H1 (cell line): ENCODE measurements at regions not wholly inside any gene's neighbourhood (a gene's known extent, or its start where the extent isn't known, plus 50 kb on each side); places are given as distances from the start of the nearest gene placed in this dataset.

Experiments
- EP300 ChIP-seq, 2 experiments: IDR thresholded peaks; 1 replicate in 1 of 2; 2 replicates in 1 of 2; pipeline ENCODE4 v1.6.1; 2011 to 2012; ENCODE audit warnings: low read depth in 2 of 2, low read length in 2 of 2, mild to moderate bottlenecking in 2 of 2, borderline replicate concordance in 1 of 2, inconsistent platforms in 1 of 2, moderate library complexity in 1 of 2
- EZH2 ChIP-seq: fragments of 200-600 bp; sonication (generic); IDR thresholded peaks from 2 replicates; pipeline ENCODE4 v1.7.1; 2012; ENCODE audit warnings: low read depth, mild to moderate bottlenecking, moderate library complexity, low read length, inconsistent platforms; ENCODE audit not compliant: severe bottlenecking
- NRF1 ChIP-seq: IDR thresholded peaks from 2 replicates; pipeline ENCODE4 v1.6.1; 2011; ENCODE audit warnings: mild to moderate bottlenecking, low read depth, low read length, improper control_type of control experiment
- RFX5 ChIP-seq: IDR thresholded peaks from 2 replicates; pipeline ENCODE4 v1.6.1; 2011; ENCODE audit warnings: low read depth, low read length, improper control_type of control experiment, borderline replicate concordance
- TF ChIP-seq, protein P1 (sequence below), 3 experiments: IDR thresholded peaks; 1 replicate in 2 of 3; 2 replicates in 1 of 3; pipeline versions ENCODE4 v1.5.1 to v1.6.1; 2011; ENCODE audit warnings: low read length in 3 of 3, mild to moderate bottlenecking in 3 of 3, inconsistent platforms in 2 of 3, low read depth in 1 of 3, moderate library complexity in 1 of 3; ENCODE audit not compliant: insufficient read depth in 1 of 3; ENCODE audit errors: control extremely low read depth in 1 of 3

DNA sequence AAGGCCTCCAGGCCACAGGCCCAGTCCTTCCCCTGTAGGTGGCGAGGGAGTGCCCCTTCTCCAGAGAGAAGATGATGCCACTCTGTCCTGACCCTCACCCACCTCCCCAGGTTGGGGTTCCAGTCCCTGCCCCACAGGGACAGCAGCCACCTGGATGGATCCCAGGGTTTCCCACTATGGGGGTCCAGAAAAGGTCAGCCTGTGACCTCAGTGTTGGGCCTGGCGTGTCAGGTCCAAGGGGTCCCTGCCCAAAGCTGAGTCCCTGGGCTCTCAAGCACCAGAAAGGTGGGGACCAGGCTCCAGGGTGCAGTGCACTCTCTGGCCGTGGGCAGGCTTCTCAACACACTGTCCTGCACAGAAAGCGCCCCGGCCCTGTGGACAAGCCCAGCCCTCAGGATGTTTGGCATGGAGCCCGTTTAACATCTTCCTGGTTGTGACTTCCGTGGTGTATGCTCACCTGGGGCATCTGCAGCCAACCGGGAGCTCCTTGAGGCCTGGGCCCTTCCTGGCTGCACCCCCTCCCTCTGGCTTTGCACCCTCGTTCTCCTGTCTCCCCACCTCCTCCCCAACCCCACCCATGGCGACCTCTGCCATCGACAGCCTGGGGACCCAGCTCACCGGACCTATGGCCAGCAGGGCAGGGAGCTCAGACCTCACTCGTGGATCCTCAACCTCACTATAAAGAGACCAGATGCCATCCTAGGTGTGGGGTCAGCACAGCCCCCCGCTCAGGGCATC lies 58.3 kb upstream of the PPP2R2D start:
- TF ChIP-seq, protein P1, sequence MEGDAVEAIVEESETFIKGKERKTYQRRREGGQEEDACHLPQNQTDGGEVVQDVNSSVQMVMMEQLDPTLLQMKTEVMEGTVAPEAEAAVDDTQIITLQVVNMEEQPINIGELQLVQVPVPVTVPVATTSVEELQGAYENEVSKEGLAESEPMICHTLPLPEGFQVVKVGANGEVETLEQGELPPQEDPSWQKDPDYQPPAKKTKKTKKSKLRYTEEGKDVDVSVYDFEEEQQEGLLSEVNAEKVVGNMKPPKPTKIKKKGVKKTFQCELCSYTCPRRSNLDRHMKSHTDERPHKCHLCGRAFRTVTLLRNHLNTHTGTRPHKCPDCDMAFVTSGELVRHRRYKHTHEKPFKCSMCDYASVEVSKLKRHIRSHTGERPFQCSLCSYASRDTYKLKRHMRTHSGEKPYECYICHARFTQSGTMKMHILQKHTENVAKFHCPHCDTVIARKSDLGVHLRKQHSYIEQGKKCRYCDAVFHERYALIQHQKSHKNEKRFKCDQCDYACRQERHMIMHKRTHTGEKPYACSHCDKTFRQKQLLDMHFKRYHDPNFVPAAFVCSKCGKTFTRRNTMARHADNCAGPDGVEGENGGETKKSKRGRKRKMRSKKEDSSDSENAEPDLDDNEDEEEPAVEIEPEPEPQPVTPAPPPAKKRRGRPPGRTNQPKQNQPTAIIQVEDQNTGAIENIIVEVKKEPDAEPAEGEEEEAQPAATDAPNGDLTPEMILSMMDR (IDR thresholded peaks at IDR 0.05; ENCODE audit: control extremely low read depth in 1 of 3, insufficient read depth in 1 of 3, low read depth in 1 of 3, low read length in 3 of 3): no peak
- TF ChIP-seq EZH2 (no peak), RFX5 (no peak), EP300 (IDR thresholded peaks at IDR 0.05; ENCODE audit: borderline replicate concordance in 1 of 2, low read depth in 2 of 2, low read length in 2 of 2) (no peak), NRF1 (no peak)
